SK-N-SH treated with all-trans-retinoic acid at 6 μM for 48 hours (cell line): ENCODE measurements at regions not wholly inside any gene's neighbourhood (a gene's known extent, or its start where the extent isn't known, plus 50 kb on each side); places are given as distances from the start of the nearest gene placed in this dataset.

Experiments used
- ATAC-seq: fragments of 200-7000 bp; cut with Tn5 transposase; 3 replicates; pipeline ENCODE4 v1.9.1; 2020; ENCODE audit warnings: mild to moderate bottlenecking, moderate library complexity
- ARNTL ChIP-seq: fragments of 450-650 bp; formaldehyde crosslinking; IDR thresholded peaks from 2 replicates; pipeline ENCODE4 v1.5.0; 2020; ENCODE audit warnings: low read depth, mild to moderate bottlenecking, moderate library complexity, borderline replicate concordance
- BACH2 ChIP-seq: fragments of 250-450 bp; sonication (Bioruptor Pico); IDR thresholded peaks from 2 replicates; pipeline ENCODE4 v1.9.0; 2021; ENCODE audit warnings: mild to moderate bottlenecking, borderline replicate concordance
- CSDC2 ChIP-seq: fragments of 250-450 bp; sonication (Bioruptor Pico); IDR thresholded peaks from 2 replicates; pipeline ENCODE4 v1.5.0; 2020; ENCODE audit warnings: mild to moderate bottlenecking, moderate library complexity
- ESRRG ChIP-seq: fragments of 250-450 bp; sonication (Bioruptor Pico); IDR thresholded peaks from 2 replicates; pipeline ENCODE4 v1.6.1; 2021; ENCODE audit warnings: mild to moderate bottlenecking
- GLIS3 ChIP-seq: fragments of 250-450 bp; sonication (Bioruptor Pico); IDR thresholded peaks from 2 replicates; pipeline ENCODE4 v1.5.0; 2020; ENCODE audit warnings: mild to moderate bottlenecking, moderate library complexity
- ISL1 ChIP-seq: fragments of 250-450 bp; sonication (Bioruptor Pico); IDR thresholded peaks from 2 replicates; pipeline ENCODE4 v2.1.2; 2022; ENCODE audit warnings: mild to moderate bottlenecking, moderate library complexity
- OSR1 ChIP-seq: fragments of 250-450 bp; sonication (Bioruptor Pico); IDR thresholded peaks from 2 replicates; pipeline ENCODE4 v1.8.0; 2022; ENCODE audit warnings: moderate library complexity, mild to moderate bottlenecking, inconsistent platforms
- PPARA ChIP-seq: fragments of 250-450 bp; sonication (Bioruptor Pico); IDR thresholded peaks from 2 replicates; pipeline ENCODE4 v1.5.0; 2020; ENCODE audit warnings: mild to moderate bottlenecking, borderline replicate concordance
- SNAI2 ChIP-seq: fragments of 250-450 bp; sonication (Bioruptor Pico); IDR thresholded peaks from 2 replicates; pipeline ENCODE4 v1.5.0; 2020; ENCODE audit warnings: mild to moderate bottlenecking, moderate library complexity
- TOX ChIP-seq: fragments of 250-450 bp; sonication (Bioruptor Pico); IDR thresholded peaks from 2 replicates; pipeline ENCODE4 v1.8.0; 2021; ENCODE audit warnings: mild to moderate bottlenecking, moderate library complexity, borderline replicate concordance
- ZC3H10 ChIP-seq: fragments of 250-450 bp; sonication (Bioruptor Pico); IDR thresholded peaks from 2 replicates; pipeline ENCODE4 v1.5.1; 2021; ENCODE audit warnings: mild to moderate bottlenecking, moderate library complexity
- ZFP30 ChIP-seq: fragments of 450-650 bp; formaldehyde crosslinking; IDR thresholded peaks from 2 replicates; pipeline ENCODE4 v1.5.0; 2022; ENCODE audit warnings: mild to moderate bottlenecking, moderate library complexity
- ZNF565 ChIP-seq: fragments of 450-650 bp; formaldehyde crosslinking; conservative IDR thresholded peaks from 2 replicates; pipeline ENCODE4 v1.5.0; 2020; ENCODE audit warnings: low read depth, mild to moderate bottlenecking, moderate library complexity
- ZNF70 ChIP-seq: fragments of 450-650 bp; formaldehyde crosslinking; IDR thresholded peaks from 2 replicates; pipeline ENCODE4 v1.5.0; 2020; ENCODE audit warnings: mild to moderate bottlenecking, moderate library complexity
- ZNF8 ChIP-seq: fragments of 450-650 bp; formaldehyde crosslinking; IDR thresholded peaks from 2 replicates; pipeline ENCODE4 v1.5.0; 2020; ENCODE audit warnings: mild to moderate bottlenecking, moderate library complexity
- TF ChIP-seq, protein P1 (sequence below): fragments of 250-450 bp; sonication (Bioruptor Pico); IDR thresholded peaks from 2 replicates; pipeline ENCODE4 v1.5.1; 2020; ENCODE audit warnings: low read depth, mild to moderate bottlenecking, moderate library complexity
- TF ChIP-seq, protein P2 (sequence below): fragments of 250-450 bp; sonication (Bioruptor Pico); IDR thresholded peaks from 2 replicates; pipeline ENCODE4 v1.8.0; 2020; ENCODE audit warnings: mild to moderate bottlenecking, moderate library complexity, borderline replicate concordance
- TF ChIP-seq, protein P3 (sequence below): fragments of 250-450 bp; sonication (Bioruptor Pico); IDR thresholded peaks from 2 replicates; pipeline ENCODE4 v1.5.0; 2020; ENCODE audit warnings: mild to moderate bottlenecking, moderate library complexity
- TF ChIP-seq, protein P4 (sequence below): fragments of 250-450 bp; sonication (Bioruptor Pico); IDR thresholded peaks from 2 replicates; pipeline ENCODE4 v1.5.1; 2021; ENCODE audit warnings: mild to moderate bottlenecking, moderate library complexity
- TF ChIP-seq, protein P5 (sequence below): fragments of 250-450 bp; sonication (Bioruptor Pico); IDR thresholded peaks from 2 replicates; pipeline ENCODE4 v1.8.0; 2021; ENCODE audit warnings: low read depth, mild to moderate bottlenecking, moderate library complexity, borderline replicate concordance

DNA sequence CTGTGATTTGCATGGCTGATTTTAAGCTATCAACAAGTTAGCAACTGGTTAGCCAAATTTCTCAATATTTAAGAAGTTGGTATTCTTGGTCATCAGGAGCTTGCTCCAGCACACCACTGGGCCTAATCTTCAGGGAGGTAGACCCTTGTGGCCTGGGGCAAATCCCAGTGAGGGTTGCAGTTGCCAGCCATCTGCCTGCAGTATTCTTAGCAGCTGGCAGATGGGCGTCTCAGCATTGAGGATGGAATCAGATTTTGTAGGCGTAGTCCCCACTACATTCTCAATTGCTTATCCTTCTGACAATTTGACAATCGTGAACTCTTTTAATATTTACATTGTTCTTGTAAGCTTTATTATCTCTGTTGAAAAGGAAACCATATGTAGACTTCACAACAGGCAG, 1266.2 kb downstream of the SLITRK5 start:
- ATAC-seq = no peak
- TF ChIP-seq ZC3H10 (no peak), BACH2 (CRISPR knock-in tag) (no peak), ISL1 (no peak), GLIS3 (CRISPR knock-in tag) (no peak), ZFP30 (CRISPR knock-in tag) (no peak), TOX (CRISPR knock-in tag) (no peak), ZNF565 (CRISPR knock-in tag) (no peak), ZNF70 (CRISPR knock-in tag) (no peak), SNAI2 (CRISPR knock-in tag) (no peak), ESRRG (CRISPR knock-in tag) (no peak), CSDC2 (CRISPR knock-in tag) (no peak), ZNF8 (CRISPR knock-in tag) (no peak)
- TF ChIP-seq, protein P1, sequence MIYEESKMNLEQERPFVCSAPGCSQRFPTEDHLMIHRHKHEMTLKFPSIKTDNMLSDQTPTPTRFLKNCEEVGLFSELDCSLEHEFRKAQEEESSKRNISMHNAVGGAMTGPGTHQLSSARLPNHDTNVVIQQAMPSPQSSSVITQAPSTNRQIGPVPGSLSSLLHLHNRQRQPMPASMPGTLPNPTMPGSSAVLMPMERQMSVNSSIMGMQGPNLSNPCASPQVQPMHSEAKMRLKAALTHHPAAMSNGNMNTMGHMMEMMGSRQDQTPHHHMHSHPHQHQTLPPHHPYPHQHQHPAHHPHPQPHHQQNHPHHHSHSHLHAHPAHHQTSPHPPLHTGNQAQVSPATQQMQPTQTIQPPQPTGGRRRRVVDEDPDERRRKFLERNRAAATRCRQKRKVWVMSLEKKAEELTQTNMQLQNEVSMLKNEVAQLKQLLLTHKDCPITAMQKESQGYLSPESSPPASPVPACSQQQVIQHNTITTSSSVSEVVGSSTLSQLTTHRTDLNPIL = no peak
- TF ChIP-seq, protein P2, sequence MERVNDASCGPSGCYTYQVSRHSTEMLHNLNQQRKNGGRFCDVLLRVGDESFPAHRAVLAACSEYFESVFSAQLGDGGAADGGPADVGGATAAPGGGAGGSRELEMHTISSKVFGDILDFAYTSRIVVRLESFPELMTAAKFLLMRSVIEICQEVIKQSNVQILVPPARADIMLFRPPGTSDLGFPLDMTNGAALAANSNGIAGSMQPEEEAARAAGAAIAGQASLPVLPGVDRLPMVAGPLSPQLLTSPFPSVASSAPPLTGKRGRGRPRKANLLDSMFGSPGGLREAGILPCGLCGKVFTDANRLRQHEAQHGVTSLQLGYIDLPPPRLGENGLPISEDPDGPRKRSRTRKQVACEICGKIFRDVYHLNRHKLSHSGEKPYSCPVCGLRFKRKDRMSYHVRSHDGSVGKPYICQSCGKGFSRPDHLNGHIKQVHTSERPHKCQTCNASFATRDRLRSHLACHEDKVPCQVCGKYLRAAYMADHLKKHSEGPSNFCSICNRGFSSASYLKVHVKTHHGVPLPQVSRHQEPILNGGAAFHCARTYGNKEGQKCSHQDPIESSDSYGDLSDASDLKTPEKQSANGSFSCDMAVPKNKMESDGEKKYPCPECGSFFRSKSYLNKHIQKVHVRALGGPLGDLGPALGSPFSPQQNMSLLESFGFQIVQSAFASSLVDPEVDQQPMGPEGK = no peak

DNA sequence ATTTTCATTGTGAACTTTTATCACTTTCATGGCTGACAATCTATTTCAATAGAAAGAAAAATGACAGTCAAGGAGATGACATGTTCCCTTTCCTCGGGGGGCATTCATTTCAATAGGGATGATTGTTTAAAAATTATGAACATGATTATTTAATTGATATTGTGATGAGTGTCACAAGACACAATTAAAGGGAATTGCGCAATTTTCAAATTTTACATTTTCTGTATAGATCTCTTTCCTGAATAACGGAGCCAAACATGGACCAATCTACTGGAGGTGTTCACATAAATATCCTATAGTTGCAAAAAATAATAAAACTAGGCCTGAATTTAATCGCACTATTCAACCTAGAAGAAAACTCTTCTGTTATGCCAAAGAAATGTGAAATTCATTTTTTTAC, 1274.6 kb downstream of the SLITRK5 start:
- TF ChIP-seq ZC3H10 (no peak), OSR1 (CRISPR knock-in tag) (no peak), ISL1 (no peak)
- TF ChIP-seq, protein P2 = no peak
- TF ChIP-seq, all 23 proteins: peak for 0
- no peak for ATAC-seq

DNA sequence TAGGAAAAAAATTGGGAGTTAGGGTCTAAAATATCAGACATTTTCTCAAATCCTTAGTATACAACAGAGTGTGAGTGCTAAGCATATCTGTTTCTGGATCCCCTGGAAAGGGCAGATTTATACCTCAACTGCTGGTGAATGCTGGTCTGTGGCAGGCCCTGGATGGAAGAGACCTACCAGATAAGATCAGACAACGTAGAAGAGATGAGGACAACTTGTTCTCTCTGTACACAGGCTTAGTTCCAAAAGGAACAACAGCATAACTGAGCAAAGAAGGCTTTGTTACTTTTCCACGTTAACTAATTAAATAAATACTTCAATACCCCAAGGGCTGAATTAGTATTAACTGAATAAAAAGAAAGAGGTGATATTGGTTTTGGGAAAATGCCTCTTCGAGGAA, 1277.3 kb downstream of the SLITRK5 start:
- no peak for TF ChIP-seq TOX (CRISPR knock-in tag)
- TF ChIP-seq ZNF8 (CRISPR knock-in tag) = no peak
- TF ChIP-seq PPARA (CRISPR knock-in tag) = no peak
- no peak for TF ChIP-seq SNAI2 (CRISPR knock-in tag)
- no peak for ATAC-seq

DNA sequence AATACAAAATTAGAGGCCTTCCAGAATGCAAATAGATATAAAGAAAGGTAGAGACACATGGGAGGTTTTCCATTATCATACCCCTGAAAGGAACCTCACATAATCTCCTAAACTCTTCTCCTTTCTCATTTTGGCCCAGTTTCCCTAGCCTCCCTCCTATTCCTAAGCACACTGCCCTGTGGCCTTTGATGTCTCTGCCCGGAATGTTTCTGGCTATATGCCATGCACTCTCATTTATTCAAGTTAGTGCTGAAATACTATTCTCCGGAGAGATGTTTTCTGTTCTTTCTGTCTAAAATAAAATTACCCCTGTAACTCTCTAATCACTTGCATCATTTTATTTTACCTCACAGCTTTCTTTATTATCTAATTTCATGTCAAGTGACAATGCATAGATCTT, 1287.7 kb downstream of the SLITRK5 start:
- ATAC-seq = no peak
- TF ChIP-seq, protein P3, sequence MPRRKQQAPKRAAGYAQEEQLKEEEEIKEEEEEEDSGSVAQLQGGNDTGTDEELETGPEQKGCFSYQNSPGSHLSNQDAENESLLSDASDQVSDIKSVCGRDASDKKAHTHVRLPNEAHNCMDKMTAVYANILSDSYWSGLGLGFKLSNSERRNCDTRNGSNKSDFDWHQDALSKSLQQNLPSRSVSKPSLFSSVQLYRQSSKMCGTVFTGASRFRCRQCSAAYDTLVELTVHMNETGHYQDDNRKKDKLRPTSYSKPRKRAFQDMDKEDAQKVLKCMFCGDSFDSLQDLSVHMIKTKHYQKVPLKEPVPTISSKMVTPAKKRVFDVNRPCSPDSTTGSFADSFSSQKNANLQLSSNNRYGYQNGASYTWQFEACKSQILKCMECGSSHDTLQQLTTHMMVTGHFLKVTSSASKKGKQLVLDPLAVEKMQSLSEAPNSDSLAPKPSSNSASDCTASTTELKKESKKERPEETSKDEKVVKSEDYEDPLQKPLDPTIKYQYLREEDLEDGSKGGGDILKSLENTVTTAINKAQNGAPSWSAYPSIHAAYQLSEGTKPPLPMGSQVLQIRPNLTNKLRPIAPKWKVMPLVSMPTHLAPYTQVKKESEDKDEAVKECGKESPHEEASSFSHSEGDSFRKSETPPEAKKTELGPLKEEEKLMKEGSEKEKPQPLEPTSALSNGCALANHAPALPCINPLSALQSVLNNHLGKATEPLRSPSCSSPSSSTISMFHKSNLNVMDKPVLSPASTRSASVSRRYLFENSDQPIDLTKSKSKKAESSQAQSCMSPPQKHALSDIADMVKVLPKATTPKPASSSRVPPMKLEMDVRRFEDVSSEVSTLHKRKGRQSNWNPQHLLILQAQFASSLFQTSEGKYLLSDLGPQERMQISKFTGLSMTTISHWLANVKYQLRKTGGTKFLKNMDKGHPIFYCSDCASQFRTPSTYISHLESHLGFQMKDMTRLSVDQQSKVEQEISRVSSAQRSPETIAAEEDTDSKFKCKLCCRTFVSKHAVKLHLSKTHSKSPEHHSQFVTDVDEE (CRISPR knock-in tag) = no peak
- TF ChIP-seq, protein P2 = no peak
- TF ChIP-seq TOX (CRISPR knock-in tag) (no peak), PPARA (CRISPR knock-in tag) (no peak), CSDC2 (CRISPR knock-in tag) (no peak), ESRRG (CRISPR knock-in tag) (no peak), ARNTL (CRISPR knock-in tag) (no peak), ISL1 (no peak), ZFP30 (CRISPR knock-in tag) (no peak), BACH2 (CRISPR knock-in tag) (no peak), ZNF8 (CRISPR knock-in tag) (no peak)
- TF ChIP-seq, protein P1 = no peak
- TF ChIP-seq, protein P4, sequence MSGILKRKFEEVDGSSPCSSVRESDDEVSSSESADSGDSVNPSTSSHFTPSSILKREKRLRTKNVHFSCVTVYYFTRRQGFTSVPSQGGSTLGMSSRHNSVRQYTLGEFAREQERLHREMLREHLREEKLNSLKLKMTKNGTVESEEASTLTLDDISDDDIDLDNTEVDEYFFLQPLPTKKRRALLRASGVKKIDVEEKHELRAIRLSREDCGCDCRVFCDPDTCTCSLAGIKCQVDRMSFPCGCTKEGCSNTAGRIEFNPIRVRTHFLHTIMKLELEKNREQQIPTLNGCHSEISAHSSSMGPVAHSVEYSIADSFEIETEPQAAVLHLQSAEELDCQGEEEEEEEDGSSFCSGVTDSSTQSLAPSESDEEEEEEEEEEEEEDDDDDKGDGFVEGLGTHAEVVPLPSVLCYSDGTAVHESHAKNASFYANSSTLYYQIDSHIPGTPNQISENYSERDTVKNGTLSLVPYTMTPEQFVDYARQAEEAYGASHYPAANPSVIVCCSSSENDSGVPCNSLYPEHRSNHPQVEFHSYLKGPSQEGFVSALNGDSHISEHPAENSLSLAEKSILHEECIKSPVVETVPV (CRISPR knock-in tag) = no peak
- TF ChIP-seq, protein P5, sequence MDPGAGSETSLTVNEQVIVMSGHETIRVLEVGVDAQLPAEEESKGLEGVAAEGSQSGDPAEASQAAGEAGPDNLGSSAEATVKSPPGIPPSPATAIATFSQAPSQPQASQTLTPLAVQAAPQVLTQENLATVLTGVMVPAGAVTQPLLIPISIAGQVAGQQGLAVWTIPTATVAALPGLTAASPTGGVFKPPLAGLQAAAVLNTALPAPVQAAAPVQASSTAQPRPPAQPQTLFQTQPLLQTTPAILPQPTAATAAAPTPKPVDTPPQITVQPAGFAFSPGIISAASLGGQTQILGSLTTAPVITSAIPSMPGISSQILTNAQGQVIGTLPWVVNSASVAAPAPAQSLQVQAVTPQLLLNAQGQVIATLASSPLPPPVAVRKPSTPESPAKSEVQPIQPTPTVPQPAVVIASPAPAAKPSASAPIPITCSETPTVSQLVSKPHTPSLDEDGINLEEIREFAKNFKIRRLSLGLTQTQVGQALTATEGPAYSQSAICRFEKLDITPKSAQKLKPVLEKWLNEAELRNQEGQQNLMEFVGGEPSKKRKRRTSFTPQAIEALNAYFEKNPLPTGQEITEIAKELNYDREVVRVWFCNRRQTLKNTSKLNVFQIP (CRISPR knock-in tag) = no peak
